GM18499 (cell line): ENCODE measurements at regions not wholly inside any gene's neighbourhood (a gene's known extent, or its start where the extent isn't known, plus 50 kb on each side); places are given as distances from the start of the nearest gene placed in this dataset.

Source experiments
- ATAC-seq: cut with Tn5 transposase; IDR thresholded peaks from one replicate; pipeline ENCODE4 v1.9.1; 2021; ENCODE audit warnings: moderate number of reproducible peaks; ENCODE audit not compliant: insufficient read depth, unreplicated experiment

DNA sequence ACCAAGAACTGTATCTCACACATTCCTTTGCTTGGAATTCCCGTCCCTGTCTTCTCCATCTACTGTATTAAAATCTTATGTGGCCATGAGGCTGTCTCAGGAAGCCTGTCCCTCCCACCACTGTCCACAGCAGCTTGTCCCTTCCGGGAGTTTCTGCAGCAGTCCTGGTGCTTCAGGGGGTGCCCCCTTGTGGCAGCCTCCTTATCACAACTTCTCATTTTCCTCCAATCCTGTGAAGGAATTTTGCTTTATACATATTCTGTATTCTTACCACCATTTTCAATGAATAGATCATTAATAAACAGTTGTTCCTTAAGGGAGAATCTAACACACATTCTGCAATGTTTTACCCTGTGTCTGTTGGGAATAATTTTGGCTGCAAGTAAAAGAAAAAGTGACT is 220.4 kb upstream of the RAG2 start:
- no peak for ATAC-seq

GRCh38 chr11:36817336-36817965 is 219.4 kb upstream of the RAG2 start:
- no peak for ATAC-seq

- no peak for ATAC-seq
These were observed 211.3 kb upstream of the RAG2 start for GRCh38 chr11:36809303-36809702.

DNA sequence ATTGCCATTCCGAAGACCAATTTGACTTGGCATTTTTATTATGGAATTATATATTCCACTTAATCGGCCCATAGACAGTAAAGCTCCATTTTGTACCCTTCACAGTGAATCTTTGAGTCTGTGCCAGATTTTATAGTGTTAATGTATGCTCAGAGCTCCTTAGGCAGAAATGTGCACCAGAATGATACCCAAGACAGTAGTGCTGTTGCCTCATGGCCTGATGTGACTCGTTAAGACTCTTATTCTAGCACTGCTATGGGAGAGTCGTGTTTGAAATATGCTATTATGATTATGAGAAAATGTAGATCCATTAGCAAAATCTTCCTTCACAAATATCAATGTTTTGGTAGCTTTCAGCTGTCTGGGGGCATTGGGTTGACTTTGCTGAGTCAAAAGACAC is 209.8 kb upstream of the RAG2 start:
- ATAC-seq = no peak

GRCh38 chr11:36803084-36803483 is 205.0 kb upstream of the RAG2 start:
- no peak for ATAC-seq

- no peak for ATAC-seq
These were observed 195.2 kb upstream of the RAG2 start for GRCh38 chr11:36792996-36793914.

DNA sequence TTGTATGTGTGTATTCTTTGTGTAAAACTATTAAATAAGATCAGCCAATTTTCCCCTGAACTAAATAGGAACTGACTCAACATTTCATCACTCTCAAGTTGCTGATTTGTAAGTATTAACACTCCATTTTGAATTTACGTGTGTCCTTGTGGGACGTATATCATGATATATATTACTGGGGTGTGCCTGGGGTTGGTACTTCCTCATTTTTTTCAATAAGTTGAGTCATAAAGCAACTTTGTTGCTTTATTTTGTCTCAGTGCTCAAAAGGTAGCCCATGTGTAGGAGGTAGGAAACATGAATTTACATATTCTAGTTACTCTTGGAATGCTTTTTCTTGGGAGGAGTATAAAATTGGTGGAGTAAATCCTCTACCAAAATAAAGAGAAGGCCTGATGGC is 193.9 kb upstream of the RAG2 start:
- ATAC-seq = peak; percentile 66

DNA sequence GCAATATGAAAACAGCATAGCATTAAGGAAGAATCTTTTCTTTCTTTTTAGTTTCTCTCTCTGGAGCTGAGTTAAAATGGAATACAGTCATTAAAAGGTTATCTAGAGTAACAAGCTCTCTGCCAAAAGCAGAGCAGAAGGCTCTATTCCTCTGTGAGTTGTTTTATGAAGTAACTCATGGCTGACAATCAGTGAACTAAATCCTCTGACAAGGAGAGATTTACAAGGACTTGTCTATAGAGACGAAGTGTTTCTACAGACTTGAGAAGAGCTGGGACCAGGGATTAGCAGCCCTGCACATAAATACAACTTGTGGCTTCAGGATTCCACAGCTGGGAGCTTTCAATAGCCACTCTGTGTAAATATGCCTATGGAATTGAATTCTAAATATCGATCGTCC is 192.5 kb upstream of the RAG2 start:
- ATAC-seq = no peak

GRCh38 chr11:36783808-36784207 is 185.8 kb upstream of the RAG2 start:
- ATAC-seq = no peak

GRCh38 chr11:36779791-36780190 is 181.8 kb upstream of the RAG2 start:
- ATAC-seq = no peak

- no peak for ATAC-seq
These were observed 179.3 kb upstream of the RAG2 start for GRCh38 chr11:36777311-36777710.

DNA sequence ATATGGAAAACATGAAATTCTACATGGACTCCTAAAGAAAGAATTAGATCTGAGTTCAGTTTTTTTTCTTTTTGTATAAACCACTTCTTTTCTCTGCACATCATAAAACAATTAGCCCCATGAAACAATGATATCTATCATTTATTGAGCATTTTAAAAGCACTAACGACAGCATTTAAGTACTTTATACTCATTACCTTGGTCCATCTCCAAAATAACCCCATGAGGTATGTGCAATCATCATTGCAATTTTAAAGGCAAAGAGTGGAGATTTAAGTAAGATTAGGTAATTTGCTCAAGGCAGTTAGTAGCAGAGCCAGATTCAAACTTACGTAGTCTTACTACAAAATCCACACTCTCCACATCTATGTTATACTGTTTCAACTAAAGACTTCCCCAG is 177.7 kb upstream of the RAG2 start:
- ATAC-seq = no peak

DNA sequence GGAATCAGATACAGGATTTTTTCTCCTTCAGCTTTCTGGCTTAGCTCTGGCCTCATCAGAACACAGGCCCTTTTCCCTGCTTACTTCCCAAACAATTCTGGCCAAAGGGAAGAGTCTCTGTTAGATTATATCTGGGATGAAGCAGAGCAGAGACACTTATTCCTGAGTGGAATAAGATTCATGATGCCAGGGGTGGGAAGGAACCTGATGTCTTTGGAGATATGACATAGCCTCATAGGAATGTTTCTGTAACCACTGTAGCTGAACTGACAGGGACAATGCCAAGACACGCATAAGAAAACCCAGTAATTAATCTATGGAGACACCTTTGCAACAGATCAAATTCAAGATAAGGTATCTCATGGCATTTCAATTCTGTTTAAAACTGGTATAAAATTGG is 177.1 kb upstream of the RAG2 start:
- no peak for ATAC-seq

DNA sequence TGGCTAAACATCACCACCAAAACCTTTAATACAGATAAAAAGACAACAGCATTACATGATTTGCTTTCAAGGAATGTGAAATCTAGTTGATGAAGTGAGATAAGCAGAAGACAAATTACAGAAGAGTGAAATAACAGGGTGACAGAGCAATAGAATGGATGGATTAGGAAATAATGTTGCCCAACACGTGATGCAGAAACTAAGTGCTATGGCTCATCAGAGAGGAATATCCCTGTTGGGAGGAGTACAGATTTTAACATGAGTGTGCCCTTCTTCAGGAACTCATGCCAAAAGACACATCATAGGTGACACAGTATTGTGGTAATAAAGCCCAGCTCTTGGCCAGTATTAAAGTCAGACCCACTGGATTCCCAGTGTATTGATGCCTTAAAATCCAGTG is 176.6 kb upstream of the RAG2 start:
- ATAC-seq = no peak

GRCh38 chr11:36763187-36763586 is 165.2 kb upstream of the RAG2 start:
- ATAC-seq = peak; percentile 65

- no peak for ATAC-seq
These were observed 159.0 kb upstream of the RAG2 start for GRCh38 chr11:36757075-36757474.

DNA sequence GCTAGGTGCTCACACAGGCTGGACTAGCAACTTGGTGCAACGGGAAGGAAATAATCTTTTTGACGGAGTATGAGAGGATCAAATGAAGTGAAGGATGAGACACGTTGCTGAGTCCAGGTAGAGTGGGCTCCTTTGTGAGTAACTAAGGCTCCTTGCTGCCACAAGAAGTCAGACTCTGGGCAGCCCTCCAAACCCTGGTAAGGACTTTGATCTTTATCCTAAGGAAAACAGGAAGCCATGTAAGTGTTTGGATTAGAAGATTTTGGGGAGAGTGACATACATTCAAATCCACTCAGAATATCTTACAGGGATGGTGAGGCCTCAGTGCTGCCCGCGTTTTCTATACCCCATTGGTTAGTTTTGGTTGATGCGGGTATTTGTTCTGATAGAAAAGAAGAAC is 155.9 kb upstream of the RAG2 start:
- no peak for ATAC-seq

- ATAC-seq = no peak
These were observed 154.0 kb upstream of the RAG2 start for GRCh38 chr11:36751996-36752395.

DNA sequence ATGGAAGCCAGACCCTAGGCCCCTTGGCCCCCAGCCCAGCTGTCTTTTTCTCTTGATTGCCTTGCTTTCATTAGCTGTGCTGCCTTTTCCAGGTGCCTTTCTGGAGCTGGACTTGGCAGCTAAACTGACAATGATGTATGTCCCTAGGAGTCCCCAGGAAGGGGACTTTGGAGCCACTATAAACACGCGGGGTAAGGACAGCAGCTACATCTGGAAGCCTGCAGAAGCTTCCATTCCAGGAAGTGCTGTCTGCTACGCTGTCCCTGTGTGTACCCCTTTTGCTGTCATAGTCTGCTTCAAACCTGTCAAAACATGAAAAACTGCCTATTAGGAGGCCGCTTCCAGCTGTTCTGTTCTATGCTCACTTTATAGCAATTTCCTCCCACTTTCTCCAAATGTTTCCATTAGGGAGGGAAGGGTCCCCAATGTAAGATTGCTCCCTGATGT is 153.3 kb upstream of the RAG2 start:
- no peak for ATAC-seq

GRCh38 chr11:36750349-36750748 is 152.3 kb upstream of the RAG2 start:
- ATAC-seq = no peak

DNA sequence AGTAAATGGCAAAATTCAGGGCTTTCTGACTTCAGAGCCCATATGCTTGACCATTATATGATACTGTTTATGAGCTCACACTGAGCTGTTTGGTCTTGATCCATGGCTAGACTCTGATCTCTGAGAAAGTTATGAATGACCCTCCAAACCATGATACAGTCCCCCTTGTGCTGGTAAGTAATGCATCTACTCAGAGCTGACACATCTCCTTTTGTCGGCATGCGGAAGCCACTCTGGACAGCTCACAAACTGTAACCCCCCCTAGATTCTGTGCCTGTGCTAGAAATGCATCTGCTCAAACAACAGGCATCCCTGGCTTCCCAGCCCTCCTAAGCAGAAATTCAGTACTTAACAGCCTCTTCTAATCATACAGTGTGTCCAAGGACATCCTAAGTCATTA is 150.8 kb upstream of the RAG2 start:
- ATAC-seq = no peak
